ENCODE measurements at regions not wholly inside any gene's neighbourhood (a gene's known extent, or its start where the extent isn't known, plus 50 kb on each side); places are given as distances from the start of the nearest gene placed in this dataset.

GRCh38 chr7:26029911-26030310 lies 122.1 kb upstream of the NFE2L3 start:
- BruUV-seq (replicated peaks), result no TSS peak
- H2AFZ ChIP-seq (ENCODE audit: low read depth, low read length), result no peak overlapping the region
- no peak for FAIRE-seq
- no peak overlapping the region for H3K27ac ChIP-seq (ENCODE audit: insufficient read depth, low read depth, low read length)
- H3K9me1 ChIP-seq (replicated peaks; ENCODE audit: control insufficient read depth, extremely low read depth, insufficient read depth, low read length), result no peaks in the 10 kb centered on the region
- dilution Hi-C loops (cut with MboI; ENCODE audit: extremely low pct_ligation_motif_present, low sequenced_read_pairs), result no loop called here
- H3K4me1 ChIP-seq (ENCODE audit: control insufficient read depth, extremely low read depth, insufficient read depth, low read length), result no peaks in the 10 kb centered on the region
- intact Hi-C loops (cut with micrococcal nuclease), result no loop called here
- H3K4me3 ChIP-seq (replicated peaks in 1 of 3; ENCODE audit: insufficient read depth in 1 of 3, low read depth in 1 of 3, low read length in 3 of 3), result no peak overlapping the region
- DNase-seq (ENCODE audit: low read depth, low spot score), result no peak
- H3K79me2 ChIP-seq (ENCODE audit: control insufficient read depth, insufficient read depth, low read length), result no peaks in the 10 kb centered on the region
- ChIA-PET POLR2A (no interaction called here), CTCF (no interaction called here)
- no peaks in the 10 kb centered on the region for H4K20me1 ChIP-seq (replicated peaks; ENCODE audit: control insufficient read depth, extremely low read depth, insufficient read depth, low read length)
- no peaks in the 10 kb centered on the region for H3K27me3 ChIP-seq (ENCODE audit: control insufficient read depth in 2 of 2, insufficient read depth in 2 of 2, low read length in 2 of 2)
- no peak overlapping the region for H3K9ac ChIP-seq (replicated peaks; ENCODE audit: extremely low read depth, insufficient read depth, low read length)
- TF ChIP-seq CTCF (IDR thresholded peaks at IDR 0.05; ENCODE audit: extremely low read depth in 1 of 2, insufficient read depth in 1 of 2, low read depth in 1 of 2, low read length in 2 of 2) (no peak), FOS (IDR thresholded peaks at IDR 0.05; ENCODE audit: borderline replicate concordance, insufficient read depth, low read length) (no peak), POLR2AphosphoS5 (IDR thresholded peaks at IDR 0.05; ENCODE audit: insufficient read depth, low read depth, low read length) (no peak), MYC (IDR thresholded peaks at IDR 0.05; ENCODE audit: low read depth, low read length) (no peak), POLR2A (IDR thresholded peaks at IDR 0.05; ENCODE audit: low read depth, low read length) (no peak), EZH2 (IDR thresholded peaks at IDR 0.05; ENCODE audit: borderline replicate concordance, low read depth, low read length, severe bottlenecking) (no peak), JUN (IDR thresholded peaks at IDR 0.05; ENCODE audit: borderline replicate concordance, insufficient read depth, insufficient read length, low read depth) (no peak), GATA2 (IDR thresholded peaks at IDR 0.05; ENCODE audit: insufficient read depth, insufficient read length, low read depth, low read length) (no peak), MAX (IDR thresholded peaks at IDR 0.05; ENCODE audit: insufficient read depth, insufficient read length) (no peak)
- H3K36me3 ChIP-seq (ENCODE audit: control insufficient read depth in 2 of 2, extremely low read depth in 1 of 2, insufficient read depth in 2 of 2, low read length in 2 of 2), result no peaks in the 10 kb centered on the region
- H3K9me3 ChIP-seq (replicated peaks; ENCODE audit: control insufficient read depth, insufficient read depth, low read length), result no peaks in the 10 kb centered on the region
- no peak overlapping the region for H3K4me2 ChIP-seq (ENCODE audit: insufficient read depth, low read length)
